GM19351 (cell line): ENCODE measurements at regions not wholly inside any gene's neighbourhood (a gene's known extent, or its start where the extent isn't known, plus 50 kb on each side); places are given as distances from the start of the nearest gene placed in this dataset.
"Not testable (repeated sequence)": the region's sequence is repeated elsewhere in the genome, so short reads cannot be mapped to it uniquely, and the experiment has no call there.

ENCODE experiments used
- ATAC-seq: cut with Tn5 transposase; IDR thresholded peaks from one replicate; pipeline ENCODE4 v1.9.1; 2021; ENCODE audit warnings: mild to moderate bottlenecking, moderate library complexity; ENCODE audit not compliant: unreplicated experiment

- no peak for ATAC-seq
These were observed 591.5 kb downstream of the TRHDE start for GRCh38 chr12:72863671-72864070.

GRCh38 chr12:72865921-72866320 is 593.8 kb downstream of the TRHDE start:
- ATAC-seq, result no peak

- ATAC-seq, result no peak
These were observed 596.9 kb downstream of the TRHDE start for GRCh38 chr12:72869024-72869423.

DNA sequence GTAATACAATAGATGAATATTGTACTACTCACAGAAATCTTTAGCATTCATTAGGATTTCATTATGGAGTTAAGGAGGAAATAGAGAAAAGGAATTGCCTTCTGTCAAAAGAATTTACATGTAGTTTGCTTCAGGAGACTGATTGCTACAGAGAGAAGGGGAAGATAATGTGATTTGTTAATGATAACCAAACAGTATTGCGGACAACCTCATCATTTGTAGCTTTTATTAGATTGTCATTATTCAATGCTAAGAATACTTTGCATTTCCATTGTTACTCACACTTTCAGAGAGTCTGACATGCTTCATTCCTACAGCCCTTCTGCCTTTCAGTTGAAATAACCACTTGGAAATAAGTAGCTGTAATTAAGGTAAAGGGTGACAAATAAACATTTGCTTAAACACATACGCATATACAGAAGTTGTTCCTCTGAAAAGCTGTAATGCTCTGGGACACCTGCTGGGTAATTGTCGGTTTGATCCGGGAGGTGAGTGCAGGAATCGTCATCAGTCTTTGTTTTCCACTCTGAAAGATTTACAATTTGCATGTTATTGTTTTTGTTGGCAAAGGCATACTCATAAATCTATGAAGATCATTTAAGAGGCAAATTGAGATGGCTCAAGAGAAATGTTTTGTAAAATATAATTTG is 600.2 kb downstream of the TRHDE start:
- no peak for ATAC-seq

DNA sequence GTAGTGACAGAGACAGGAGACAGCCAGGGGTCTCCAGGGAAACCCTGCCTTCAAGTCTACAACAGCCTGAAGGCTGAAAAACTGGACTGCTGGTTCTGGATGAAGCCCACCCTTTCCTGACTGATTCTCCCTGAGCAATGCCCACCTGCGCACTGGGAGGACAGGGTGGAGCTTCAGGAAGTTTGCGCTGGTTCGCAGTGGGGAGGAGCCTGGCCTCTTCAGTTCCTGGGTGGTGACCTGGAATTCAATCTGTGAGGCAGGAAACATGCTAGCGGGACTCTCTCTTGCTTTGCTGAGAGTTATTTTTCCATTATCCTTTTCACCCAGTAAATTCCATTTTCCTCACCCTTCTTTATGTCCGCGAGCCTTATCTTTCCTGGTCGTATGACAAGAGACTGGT is 600.8 kb downstream of the TRHDE start:
- ATAC-seq, result no peak

DNA sequence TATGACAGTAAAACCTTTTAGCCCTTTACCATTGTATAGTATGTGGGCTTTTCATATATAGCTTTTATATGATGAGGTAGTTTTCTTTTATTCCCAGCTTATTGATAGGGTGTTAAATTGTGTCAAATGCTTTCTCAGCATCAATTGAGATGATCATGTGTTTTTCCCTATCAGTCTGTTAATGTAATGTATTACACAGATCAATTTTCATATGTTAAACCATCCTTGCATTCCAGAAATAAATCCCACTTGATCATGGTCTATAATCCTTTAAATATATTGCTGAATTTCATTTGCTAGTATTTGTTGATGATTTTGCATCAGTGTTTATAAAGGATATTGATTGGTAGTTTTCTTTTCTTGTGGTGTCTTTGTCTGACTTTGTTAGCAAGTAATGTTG is 603.9 kb downstream of the TRHDE start:
- ATAC-seq, result no peak

- no peak for ATAC-seq
These were observed 616.5 kb downstream of the TRHDE start for GRCh38 chr12:72888693-72889092.

- no peak for ATAC-seq
These were observed 617.6 kb downstream of the TRHDE start for GRCh38 chr12:72889791-72890190.

- ATAC-seq, result no peak
These were observed 629.5 kb downstream of the TRHDE start for GRCh38 chr12:72901685-72902084.

- ATAC-seq, result no peak
These were observed 653.5 kb downstream of the TRHDE start for GRCh38 chr12:72925716-72926115.

GRCh38 chr12:72931838-72932237 is 659.7 kb downstream of the TRHDE start:
- ATAC-seq, result not testable (repeated sequence)

DNA sequence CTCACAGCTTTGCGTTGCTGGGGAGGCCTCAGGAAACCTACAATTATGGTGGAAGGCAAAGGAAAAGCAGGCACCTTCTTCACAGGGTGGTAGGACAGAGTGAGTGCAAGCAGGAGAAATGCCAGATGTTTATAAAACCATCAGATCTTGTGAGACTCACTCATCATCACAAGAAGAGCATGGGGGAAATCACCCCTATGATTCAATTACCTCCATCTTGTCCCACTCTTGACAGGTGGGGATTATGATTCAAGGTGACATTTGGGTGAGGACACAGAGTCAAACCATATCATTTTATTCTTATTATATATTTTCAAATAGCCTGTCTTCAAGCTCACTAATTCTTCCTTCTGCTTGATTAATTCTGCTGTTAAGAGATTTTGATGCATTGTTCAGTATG is 665.3 kb downstream of the TRHDE start:
- no peak for ATAC-seq

DNA sequence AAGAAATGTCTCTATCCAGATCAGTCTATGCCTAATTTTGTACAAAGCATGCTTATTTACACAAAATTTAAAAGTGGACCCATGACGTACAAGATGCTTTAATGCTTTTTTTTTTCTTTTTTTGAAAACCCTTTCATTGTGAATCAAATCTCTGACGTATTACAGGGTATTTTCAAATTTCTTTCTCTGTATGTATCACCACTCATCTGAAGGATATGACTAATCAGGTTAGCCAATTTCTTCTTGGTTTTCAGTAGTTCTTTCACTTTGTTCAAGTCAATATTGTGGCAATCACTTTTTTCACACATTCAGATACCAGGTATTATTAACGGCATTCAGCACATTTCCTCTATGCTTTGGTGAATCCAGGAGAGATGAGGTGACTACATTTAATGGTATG is 685.3 kb downstream of the TRHDE start:
- no peak for ATAC-seq

GRCh38 chr12:72966684-72967083 is 694.5 kb downstream of the TRHDE start:
- no peak for ATAC-seq

- ATAC-seq, result no peak
These were observed 702.9 kb downstream of the TRHDE start for GRCh38 chr12:72974954-72975555.

DNA sequence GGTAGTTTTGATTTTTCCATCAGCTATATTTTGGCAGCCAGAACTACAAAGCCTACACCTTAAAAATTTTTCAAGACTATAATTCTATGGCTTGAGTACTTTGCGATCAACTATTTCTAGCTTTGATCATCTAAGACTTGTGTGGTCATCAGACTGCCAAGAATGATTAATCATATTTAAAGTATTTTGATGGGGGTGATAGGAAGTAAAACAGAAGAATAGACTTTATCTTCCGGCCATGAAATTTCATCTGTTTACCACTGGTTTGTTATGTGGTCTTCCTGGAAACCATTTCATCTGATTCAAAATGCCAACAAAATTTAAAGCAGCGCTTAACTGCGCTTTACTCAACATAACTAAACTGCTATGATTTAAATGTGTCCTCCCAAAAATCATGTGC is 706.8 kb downstream of the TRHDE start:
- ATAC-seq, result no peak

DNA sequence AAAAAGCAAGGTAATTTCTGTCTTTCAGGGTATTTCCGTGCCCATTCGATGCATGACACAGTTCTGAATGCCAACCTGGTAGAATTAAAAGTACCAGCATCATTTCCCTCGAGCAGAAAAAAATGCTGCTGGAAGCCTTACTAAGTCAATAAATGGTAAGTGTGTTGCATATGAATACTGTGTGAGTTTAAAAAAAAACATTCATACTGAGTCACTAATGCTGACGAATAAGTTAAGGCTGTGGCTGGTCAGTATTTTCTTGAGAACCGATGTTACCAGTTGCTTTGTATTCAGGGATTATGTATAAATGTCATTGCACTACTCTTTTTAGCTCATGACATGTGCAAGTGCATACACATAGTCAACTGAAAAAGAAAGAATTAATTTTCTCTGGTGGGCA is 710.2 kb downstream of the TRHDE start:
- ATAC-seq, result no peak

GRCh38 chr12:72986963-72987362 is 714.8 kb downstream of the TRHDE start:
- ATAC-seq, result no peak

DNA sequence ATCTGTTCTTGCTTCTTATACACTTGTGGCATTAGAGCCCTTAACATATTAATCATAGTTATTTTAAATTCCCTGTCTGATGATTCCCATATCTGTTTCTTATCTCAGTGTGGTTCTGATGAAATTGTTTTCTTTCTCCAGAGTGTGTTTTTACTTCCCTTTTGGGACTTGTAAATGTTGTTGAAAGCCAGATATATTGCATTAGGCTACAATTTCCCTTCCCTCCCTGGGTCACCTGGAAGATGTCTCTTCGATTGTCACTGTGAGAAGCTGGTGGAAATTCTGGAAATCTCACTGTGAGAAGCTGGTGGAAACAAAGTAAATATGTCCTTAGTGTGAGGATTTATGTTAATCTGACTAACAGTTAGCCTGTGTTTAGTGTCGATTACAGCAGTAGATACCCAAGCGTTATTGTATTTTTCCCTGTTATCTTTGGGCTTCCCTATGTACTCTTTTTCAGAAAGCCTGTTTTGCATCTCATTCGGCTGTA is 717.3 kb downstream of the TRHDE start:
- no peak for ATAC-seq

DNA sequence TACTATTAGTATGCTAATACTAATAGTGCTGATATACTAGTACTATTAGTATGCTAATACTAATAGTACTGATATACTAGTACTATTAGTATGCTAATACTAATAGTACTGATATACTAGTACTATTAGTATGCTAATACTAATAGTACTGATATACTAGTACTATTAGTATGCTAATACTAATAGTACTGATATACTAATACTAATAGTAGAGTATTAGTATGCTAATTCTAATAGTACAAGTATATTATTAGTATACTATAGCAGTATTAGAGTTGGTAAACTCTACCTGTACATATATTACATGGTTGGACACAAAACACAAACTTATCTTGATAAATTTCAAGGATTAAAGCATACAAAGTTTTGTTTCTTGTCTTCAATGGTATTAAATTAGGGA is 722.9 kb downstream of the TRHDE start:
- ATAC-seq, result not testable (repeated sequence)

DNA sequence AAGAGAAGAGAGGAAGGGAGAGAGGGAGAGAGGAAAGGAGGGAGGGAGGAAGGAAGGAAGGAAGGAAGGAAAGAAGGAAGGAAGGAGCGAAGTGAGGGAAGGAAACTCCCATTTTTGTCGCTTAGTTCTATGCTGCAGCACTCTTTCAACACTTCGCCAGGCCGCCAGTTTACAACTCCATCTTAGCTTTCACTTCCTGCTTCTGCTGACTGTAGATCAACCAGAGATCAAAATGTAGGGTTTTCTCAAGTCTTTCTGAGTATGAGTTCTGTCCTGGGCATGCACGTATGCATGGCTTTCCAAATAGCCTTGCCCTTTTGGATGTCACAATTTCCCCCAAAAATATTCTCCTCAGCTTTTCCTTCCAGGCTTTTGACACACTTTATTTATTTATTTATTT is 723.4 kb downstream of the TRHDE start:
- no peak for ATAC-seq

- ATAC-seq, result not testable (repeated sequence)
These were observed 729.6 kb downstream of the TRHDE start for GRCh38 chr12:73001806-73002205.

GRCh38 chr12:73002504-73002903 is 730.3 kb downstream of the TRHDE start:
- ATAC-seq, result not testable (repeated sequence)
